ENCODE measurements at regions not wholly inside any gene's neighbourhood (a gene's known extent, or its start where the extent isn't known, plus 50 kb on each side); places are given as distances from the start of the nearest gene placed in this dataset.
A peak's percentile ranks its signal among the peaks of the same experiment; 100 is the strongest.
"Not testable (repeated sequence)": the region's sequence is repeated elsewhere in the genome, so short reads cannot be mapped to it uniquely, and the experiment has no call there.

DNA sequence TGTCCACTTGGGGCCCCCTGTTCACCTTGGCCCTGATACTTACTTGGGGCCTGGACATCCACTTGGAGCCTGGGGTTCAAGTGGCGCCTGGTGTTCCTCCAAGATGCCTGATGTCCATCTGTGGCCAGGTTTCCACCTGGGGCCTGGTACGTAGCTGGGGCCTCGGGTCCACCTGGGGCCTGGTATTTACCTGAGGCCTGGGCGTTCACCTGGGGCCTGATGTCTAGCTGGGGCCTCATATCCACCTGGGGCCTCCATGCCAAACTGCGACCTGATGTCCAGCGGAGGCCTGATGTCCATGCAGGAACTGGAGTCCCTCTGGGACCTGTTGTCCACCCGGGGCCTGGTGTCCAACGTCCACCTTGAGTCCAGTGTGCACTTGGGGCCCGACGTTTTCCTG, 76.3 kb upstream of the THOC3 start:
- H4K20me1 ChIP-seq (ENCODE audit: insufficient read depth, low read length); POLR2A ChIA-PET; FAIRE-seq; H3K4me1 ChIP-seq (ENCODE audit: insufficient read depth, low read length); H3K27ac ChIP-seq (ENCODE audit: extremely low read length, insufficient read depth, low read length); H3K4me2 ChIP-seq (ENCODE audit: low read depth, low read length); BruUV-seq (replicated peaks); ATAC-seq; in situ Hi-C loops (cut with HindIII; ENCODE audit: extremely low pct_ligation_motif_present, low pct_unique_long_range_greater_than_20kb); H3K36me3 ChIP-seq (replicated peaks in 1 of 2; ENCODE audit: control insufficient read depth in 1 of 2, insufficient read depth in 2 of 2, low read length in 2 of 2); H3K4me3 ChIP-seq (replicated peaks in 1 of 3; ENCODE audit: insufficient read depth in 1 of 3, low read depth in 2 of 3, low read length in 3 of 3); H3K79me2 ChIP-seq (ENCODE audit: insufficient read depth, low read length); H3K27me3 ChIP-seq (ENCODE audit: control insufficient read depth in 1 of 2, insufficient read depth in 2 of 2, low read length in 2 of 2); DNase-seq (ENCODE audit: low spot score); H3K9ac ChIP-seq (ENCODE audit: insufficient read depth, low read depth, low read length); H3K9me3 ChIP-seq (ENCODE audit: low read length); H2AFZ ChIP-seq (ENCODE audit: low read length); intact Hi-C loops (cut with micrococcal nuclease; ENCODE audit: unreplicated experiment); CTCF ChIA-PET (ENCODE audit: low intra/inter-chr PET ratio, low total read pairs): not testable (repeated sequence)
- 15% methylated on average over 4 of the region's 10 CpGs for WGBS (ENCODE audit: low lambda C conversion rate)

DNA sequence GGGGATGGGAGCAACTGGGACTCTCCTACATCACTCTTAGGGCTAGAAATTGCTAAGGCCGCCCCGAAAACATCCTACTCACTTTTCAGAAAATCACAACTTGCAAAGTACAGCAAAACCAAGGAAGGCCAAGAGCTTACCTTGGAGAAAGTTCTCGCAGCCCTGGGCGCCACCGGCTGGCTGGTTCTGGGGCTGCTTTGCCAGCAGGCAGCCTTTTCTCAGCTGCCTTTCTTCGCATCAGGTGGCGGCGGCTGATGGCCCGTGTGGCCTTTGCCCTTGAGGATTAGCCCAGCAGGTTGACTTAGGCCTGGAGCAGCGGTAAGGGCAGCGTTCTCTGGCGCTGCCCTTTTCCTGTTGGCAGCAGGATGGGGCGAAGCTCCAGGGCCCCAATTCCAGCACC, 77.3 kb upstream of the THOC3 start:
- H3K27me3 ChIP-seq (ENCODE audit: control insufficient read depth in 1 of 2, insufficient read depth in 2 of 2, low read length in 2 of 2); H3K27ac ChIP-seq (ENCODE audit: extremely low read length, insufficient read depth, low read length); H3K9ac ChIP-seq (ENCODE audit: insufficient read depth, low read depth, low read length); H3K36me3 ChIP-seq (replicated peaks in 1 of 2; ENCODE audit: control insufficient read depth in 1 of 2, insufficient read depth in 2 of 2, low read length in 2 of 2); POLR2A ChIA-PET; H3K4me3 ChIP-seq (replicated peaks in 1 of 3; ENCODE audit: insufficient read depth in 1 of 3, low read depth in 2 of 3, low read length in 3 of 3); BruUV-seq (replicated peaks); DNase-seq (ENCODE audit: low spot score); H3K9me3 ChIP-seq (ENCODE audit: low read length); in situ Hi-C loops (cut with HindIII; ENCODE audit: extremely low pct_ligation_motif_present, low pct_unique_long_range_greater_than_20kb); CTCF ChIA-PET (ENCODE audit: low intra/inter-chr PET ratio, low total read pairs); H3K79me2 ChIP-seq (ENCODE audit: insufficient read depth, low read length); H2AFZ ChIP-seq (ENCODE audit: low read length); intact Hi-C loops (cut with micrococcal nuclease; ENCODE audit: unreplicated experiment); H3K4me1 ChIP-seq (ENCODE audit: insufficient read depth, low read length); FAIRE-seq; H4K20me1 ChIP-seq (ENCODE audit: insufficient read depth, low read length); H3K4me2 ChIP-seq (ENCODE audit: low read depth, low read length): not testable (repeated sequence)
- peak; percentile 84 for ATAC-seq
- no CpG with 5 or more reads among the region's 13 CpGs for WGBS (ENCODE audit: low lambda C conversion rate)
- TF ChIP-seq STAG1 (CRISPR knock-in tag; IDR thresholded peaks at IDR 0.05) (peak; percentile 31), HNF4A (CRISPR knock-in tag; IDR thresholded peaks at IDR 0.05) (0 out of 2 replicates have a peak, but pooled peaks have one; percentile 22)
- TF ChIP-seq, protein P1, sequence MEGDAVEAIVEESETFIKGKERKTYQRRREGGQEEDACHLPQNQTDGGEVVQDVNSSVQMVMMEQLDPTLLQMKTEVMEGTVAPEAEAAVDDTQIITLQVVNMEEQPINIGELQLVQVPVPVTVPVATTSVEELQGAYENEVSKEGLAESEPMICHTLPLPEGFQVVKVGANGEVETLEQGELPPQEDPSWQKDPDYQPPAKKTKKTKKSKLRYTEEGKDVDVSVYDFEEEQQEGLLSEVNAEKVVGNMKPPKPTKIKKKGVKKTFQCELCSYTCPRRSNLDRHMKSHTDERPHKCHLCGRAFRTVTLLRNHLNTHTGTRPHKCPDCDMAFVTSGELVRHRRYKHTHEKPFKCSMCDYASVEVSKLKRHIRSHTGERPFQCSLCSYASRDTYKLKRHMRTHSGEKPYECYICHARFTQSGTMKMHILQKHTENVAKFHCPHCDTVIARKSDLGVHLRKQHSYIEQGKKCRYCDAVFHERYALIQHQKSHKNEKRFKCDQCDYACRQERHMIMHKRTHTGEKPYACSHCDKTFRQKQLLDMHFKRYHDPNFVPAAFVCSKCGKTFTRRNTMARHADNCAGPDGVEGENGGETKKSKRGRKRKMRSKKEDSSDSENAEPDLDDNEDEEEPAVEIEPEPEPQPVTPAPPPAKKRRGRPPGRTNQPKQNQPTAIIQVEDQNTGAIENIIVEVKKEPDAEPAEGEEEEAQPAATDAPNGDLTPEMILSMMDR (CRISPR knock-in tag; IDR thresholded peaks at IDR 0.05): peak; percentile 53

GRCh38 chr5:176048671-176049070, 80.6 kb upstream of the THOC3 start:
- POLR2A ChIA-PET; H2AFZ ChIP-seq (ENCODE audit: low read length); CTCF ChIA-PET (ENCODE audit: low intra/inter-chr PET ratio, low total read pairs); FAIRE-seq; BruUV-seq (replicated peaks); H3K36me3 ChIP-seq (replicated peaks in 1 of 2; ENCODE audit: control insufficient read depth in 1 of 2, insufficient read depth in 2 of 2, low read length in 2 of 2); H3K9me3 ChIP-seq (ENCODE audit: low read length); ATAC-seq; H3K79me2 ChIP-seq (ENCODE audit: insufficient read depth, low read length); DNase-seq (ENCODE audit: low spot score); H4K20me1 ChIP-seq (ENCODE audit: insufficient read depth, low read length); H3K27me3 ChIP-seq (ENCODE audit: control insufficient read depth in 1 of 2, insufficient read depth in 2 of 2, low read length in 2 of 2); H3K27ac ChIP-seq (ENCODE audit: extremely low read length, insufficient read depth, low read length); H3K4me2 ChIP-seq (ENCODE audit: low read depth, low read length); H3K4me3 ChIP-seq (replicated peaks in 1 of 3; ENCODE audit: insufficient read depth in 1 of 3, low read depth in 2 of 3, low read length in 3 of 3); intact Hi-C loops (cut with micrococcal nuclease; ENCODE audit: unreplicated experiment); in situ Hi-C loops (cut with HindIII; ENCODE audit: extremely low pct_ligation_motif_present, low pct_unique_long_range_greater_than_20kb); H3K4me1 ChIP-seq (ENCODE audit: insufficient read depth, low read length); H3K9ac ChIP-seq (ENCODE audit: insufficient read depth, low read depth, low read length): not testable (repeated sequence)
- 49% methylated on average over 6 of the region's 6 CpGs for WGBS (ENCODE audit: low lambda C conversion rate)

GRCh38 chr5:176060472-176061268, 92.6 kb upstream of the THOC3 start:
- H3K4me1 ChIP-seq (ENCODE audit: insufficient read depth, low read length); ATAC-seq; H3K27ac ChIP-seq (ENCODE audit: extremely low read length, insufficient read depth, low read length); intact Hi-C loops (cut with micrococcal nuclease; ENCODE audit: unreplicated experiment); H3K9me3 ChIP-seq (ENCODE audit: low read length); H3K36me3 ChIP-seq (replicated peaks in 1 of 2; ENCODE audit: control insufficient read depth in 1 of 2, insufficient read depth in 2 of 2, low read length in 2 of 2); H4K20me1 ChIP-seq (ENCODE audit: insufficient read depth, low read length); H3K79me2 ChIP-seq (ENCODE audit: insufficient read depth, low read length); H2AFZ ChIP-seq (ENCODE audit: low read length); in situ Hi-C loops (cut with HindIII; ENCODE audit: extremely low pct_ligation_motif_present, low pct_unique_long_range_greater_than_20kb); H3K4me3 ChIP-seq (replicated peaks in 1 of 3; ENCODE audit: insufficient read depth in 1 of 3, low read depth in 2 of 3, low read length in 3 of 3); DNase-seq (ENCODE audit: low spot score); CTCF ChIA-PET (ENCODE audit: low intra/inter-chr PET ratio, low total read pairs); H3K9ac ChIP-seq (ENCODE audit: insufficient read depth, low read depth, low read length); H3K27me3 ChIP-seq (ENCODE audit: control insufficient read depth in 1 of 2, insufficient read depth in 2 of 2, low read length in 2 of 2); POLR2A ChIA-PET; BruUV-seq (replicated peaks); FAIRE-seq; H3K4me2 ChIP-seq (ENCODE audit: low read depth, low read length): not testable (repeated sequence)
- 100% methylated on average over 1 of the region's 65 CpGs for WGBS (ENCODE audit: low lambda C conversion rate)

All from HepG2 (cell line).